ENCODE measurements at regions not wholly inside any gene's neighbourhood (a gene's known extent, or its start where the extent isn't known, plus 50 kb on each side); places are given as distances from the start of the nearest gene placed in this dataset.
A peak's percentile ranks its signal among the peaks of the same experiment; 100 is the strongest.
"Not testable (repeated sequence)": the region's sequence is repeated elsewhere in the genome, so short reads cannot be mapped to it uniquely, and the experiment has no call there.

GRCh38 chr11:45392591-45393091 lies 106.5 kb upstream of the SYT13 start:
- DNase-seq (ENCODE audit: low read depth in 2 of 3, low spot score in 2 of 3): no peak

GRCh38 chr11:45392154-45392553 lies 106.0 kb upstream of the SYT13 start:
- DNase-seq (ENCODE audit: low read depth in 2 of 3, low spot score in 2 of 3): no peak

GRCh38 chr11:45391168-45391850 lies 105.2 kb upstream of the SYT13 start:
- DNase-seq (ENCODE audit: low read depth in 2 of 3, low spot score in 2 of 3): no peak

GRCh38 chr11:45390407-45390806 lies 104.3 kb upstream of the SYT13 start:
- DNase-seq (ENCODE audit: low read depth in 2 of 3, low spot score in 2 of 3): no peak

GRCh38 chr11:45388472-45388871 lies 102.3 kb upstream of the SYT13 start:
- no peak for DNase-seq (ENCODE audit: low read depth in 2 of 3, low spot score in 2 of 3)

GRCh38 chr11:45387885-45388284 lies 101.7 kb upstream of the SYT13 start:
- DNase-seq (ENCODE audit: low read depth in 2 of 3, low spot score in 2 of 3): not testable (repeated sequence)

GRCh38 chr11:45386972-45387371 lies 100.8 kb upstream of the SYT13 start:
- DNase-seq (ENCODE audit: low read depth in 2 of 3, low spot score in 2 of 3): no peak

- DNase-seq (ENCODE audit: low read depth in 2 of 3, low spot score in 2 of 3): no peak
These were observed 99.7 kb upstream of the SYT13 start for GRCh38 chr11:45385844-45386243.

GRCh38 chr11:45385423-45385822 lies 99.3 kb upstream of the SYT13 start:
- no peak for DNase-seq (ENCODE audit: low read depth in 2 of 3, low spot score in 2 of 3)

- DNase-seq (ENCODE audit: low read depth in 2 of 3, low spot score in 2 of 3): no peak
These were observed 98.6 kb upstream of the SYT13 start for GRCh38 chr11:45384711-45385241.

GRCh38 chr11:45384016-45384415 lies 97.9 kb upstream of the SYT13 start:
- DNase-seq (ENCODE audit: low read depth in 2 of 3, low spot score in 2 of 3): no peak

GRCh38 chr11:45383224-45383623 lies 97.1 kb upstream of the SYT13 start:
- DNase-seq (ENCODE audit: low read depth in 2 of 3, low spot score in 2 of 3): peak in 2 of 3 donors; percentile 55 to 62

GRCh38 chr11:45382133-45382878 lies 96.2 kb upstream of the SYT13 start:
- DNase-seq (ENCODE audit: low read depth in 2 of 3, low spot score in 2 of 3): no peak

- no peak for DNase-seq (ENCODE audit: low read depth in 2 of 3, low spot score in 2 of 3)
These were observed 93.2 kb upstream of the SYT13 start for GRCh38 chr11:45379162-45379863.

GRCh38 chr11:45378516-45378915 lies 92.4 kb upstream of the SYT13 start:
- no peak for DNase-seq (ENCODE audit: low read depth in 2 of 3, low spot score in 2 of 3)

- DNase-seq (ENCODE audit: low read depth in 2 of 3, low spot score in 2 of 3): peak in 2 of 3 donors; percentile 63 to 83
These were observed 88.5 kb upstream of the SYT13 start for GRCh38 chr11:45374653-45375059.

GRCh38 chr11:45374130-45374529 lies 88.0 kb upstream of the SYT13 start:
- no peak for DNase-seq (ENCODE audit: low read depth in 2 of 3, low spot score in 2 of 3)

- no peak for DNase-seq (ENCODE audit: low read depth in 2 of 3, low spot score in 2 of 3)
These were observed 87.4 kb upstream of the SYT13 start for GRCh38 chr11:45373506-45374035.

GRCh38 chr11:45372414-45372813 lies 86.3 kb upstream of the SYT13 start:
- not testable (repeated sequence) for DNase-seq (ENCODE audit: low read depth in 2 of 3, low spot score in 2 of 3)

- peak; percentile 44 to 77 (median 64) for DNase-seq (ENCODE audit: low read depth in 2 of 3, low spot score in 2 of 3)
These were observed 85.3 kb upstream of the SYT13 start for GRCh38 chr11:45371251-45372115.

All from hematopoietic multipotent progenitor cell (in vitro differentiated cells).